Esophagus squamous epithelium (tissue), 5 donors: ENCODE measurements at regions not wholly inside any gene's neighbourhood (a gene's known extent, or its start where the extent isn't known, plus 50 kb on each side); places are given as distances from the start of the nearest gene placed in this dataset.

Experiments used
- DNase-seq: peaks from one replicate; lab custom pipeline; 2025; lab: John Stamatoyannopoulos, UW
- H3K27ac ChIP-seq, 4 donors: fragments of 200-600 bp; sonication (generic); one replicate each; pipeline ENCODE4 v1.5.1; 2016 to 2019; ENCODE audit warnings: mild to moderate bottlenecking in 1 of 4
- H3K27me3 ChIP-seq, 4 donors: fragments of 200-600 bp; sonication (generic); 1 replicate in 3 of 4; 2 replicates in 1 of 4; pipeline versions ENCODE4 v1.5.1 to v1.6.0; 2017 to 2021; ENCODE audit warnings: antibody characterized with exemption in 1 of 4
- H3K36me3 ChIP-seq, 3 donors: fragments of 200-600 bp; sonication (generic); one replicate each; pipeline ENCODE4 v1.5.1; 2016 to 2019
- H3K4me1 ChIP-seq, 3 donors: fragments of 200-600 bp; sonication (generic); one replicate each; pipeline ENCODE4 v1.5.1; 2017 to 2019
- H3K4me3 ChIP-seq, 4 donors: fragments of 200-600 bp; sonication (generic); 1 replicate in 3 of 4; 2 replicates in 1 of 4; pipeline ENCODE4 v1.5.1; 2016 to 2019; ENCODE audit warnings: mild to moderate bottlenecking in 2 of 4, moderate library complexity in 1 of 4
- H3K9me3 ChIP-seq, 3 donors: fragments of 200-600 bp; sonication (generic); one replicate each; pipeline ENCODE4 v1.5.1; 2016 to 2019
- CTCF ChIP-seq, 6 experiments: fragments of 450-650 bp in 4 of 6; fragments of 200-600 bp in 2 of 6; sonication (generic) in 2 of 6; IDR thresholded peaks; one replicate each; pipeline ENCODE4 v1.5.1; 2016 to 2019; ENCODE audit warnings: antibody characterized with exemption in 6 of 6, mild to moderate bottlenecking in 4 of 6, moderate library complexity in 4 of 6
- POLR2A ChIP-seq, 4 donors: fragments of 450-650 bp; IDR thresholded peaks; one replicate each; pipeline ENCODE4 v1.6.1; 2017; ENCODE audit warnings: antibody characterized with exemption in 4 of 4, mild to moderate bottlenecking in 4 of 4, moderate library complexity in 3 of 4
- WGBS, 2 donors: methylation state at CpG; one replicate each; pipeline ENCODE4 v1.1.5; 2018; 5-methylcytosine and 5-hydroxymethylcytosine counted together
- intact Hi-C: fragments of 100-400 bp; cut with DNase I; formaldehyde crosslinking; loops from one replicate; pipeline ENCODE4 v1.15.0; 2022
- donor health status: DM: yes; HTN: yes; CAD: no.

- Histone ChIP-seq H3K4me1 (no peaks in the 10 kb centered on the region), H3K27ac (no peak overlapping the region), H3K36me3 (no peaks in the 10 kb centered on the region), H3K9me3 (no peaks in the 10 kb centered on the region), H3K4me3 (no peak overlapping the region), H3K27me3 (no peaks in the 10 kb centered on the region)
- intact Hi-C loops = no loop called here
- 60 to 74% methylated on average over 2 of the region's 2 CpGs for WGBS, 2 donors
- DNase-seq = no peak
- no peak for TF ChIP-seq POLR2A (IDR thresholded peaks at IDR 0.05)
- no peak for TF ChIP-seq CTCF (IDR thresholded peaks at IDR 0.05)
These were observed 336.9 kb upstream of the NFIA start for GRCh38 chr1:60745484-60745883.

- Histone ChIP-seq H3K27ac (no peak overlapping the region), H3K4me3 (no peak overlapping the region), H3K9me3 (no peaks in the 10 kb centered on the region), H3K27me3 (no peaks in the 10 kb centered on the region), H3K36me3 (no peaks in the 10 kb centered on the region), H3K4me1 (no peaks in the 10 kb centered on the region)
- intact Hi-C loops = no loop called here
- no peak for DNase-seq
- 60 to 80% methylated on average over 4 of the region's 4 CpGs for WGBS, 2 donors
- TF ChIP-seq CTCF (IDR thresholded peaks at IDR 0.05) (no peak), POLR2A (IDR thresholded peaks at IDR 0.05) (no peak)
These were observed 340.0 kb upstream of the NFIA start for GRCh38 chr1:60742339-60742738.

- Histone ChIP-seq H3K36me3 (no peaks in the 10 kb centered on the region), H3K27ac (no peak overlapping the region), H3K27me3 (no peaks in the 10 kb centered on the region), H3K4me3 (no peak overlapping the region), H3K4me1 (no peaks in the 10 kb centered on the region), H3K9me3 (no peaks in the 10 kb centered on the region)
- 71% methylated on average over 2 of the region's 2 CpGs for WGBS, 2 donors
- DNase-seq = no peak
- intact Hi-C loops = no loop called here
- TF ChIP-seq POLR2A (IDR thresholded peaks at IDR 0.05) (no peak), CTCF (IDR thresholded peaks at IDR 0.05) (no peak)
These were observed 342.2 kb upstream of the NFIA start for GRCh38 chr1:60740154-60740553.

- no peak for DNase-seq
- Histone ChIP-seq H3K36me3 (no peaks in the 10 kb centered on the region), H3K4me3 (no peak overlapping the region), H3K27ac (no peak overlapping the region), H3K27me3 (no peaks in the 10 kb centered on the region), H3K9me3 (no peaks in the 10 kb centered on the region), H3K4me1 (no peaks in the 10 kb centered on the region)
- intact Hi-C loops = no loop called here
- TF ChIP-seq POLR2A (IDR thresholded peaks at IDR 0.05) = no peak
- no peak for TF ChIP-seq CTCF (IDR thresholded peaks at IDR 0.05)
These were observed 342.6 kb upstream of the NFIA start for GRCh38 chr1:60739729-60740128.

- no peaks in the 10 kb centered on the region for H3K27me3 ChIP-seq
- DNase-seq = no peak
- H3K9me3 ChIP-seq = no peaks in the 10 kb centered on the region
- H3K36me3 ChIP-seq = no peaks in the 10 kb centered on the region
- WGBS, 2 donors = 96% methylated on average over 3 of the region's 3 CpGs; no CpG with 5 or more reads in 1 of the 2 donors
- TF ChIP-seq POLR2A (IDR thresholded peaks at IDR 0.05) (no peak), CTCF (IDR thresholded peaks at IDR 0.05) (no peak)
- intact Hi-C loops = no loop called here
- H3K4me3 ChIP-seq = no peak overlapping the region
- H3K4me1 ChIP-seq = no peaks in the 10 kb centered on the region
- H3K27ac ChIP-seq = no peak overlapping the region
These were observed 349.4 kb upstream of the NFIA start for GRCh38 chr1:60732977-60733401.
